CD4-positive, alpha-beta T cell (primary cell): ENCODE measurements at regions not wholly inside any gene's neighbourhood (a gene's known extent, or its start where the extent isn't known, plus 50 kb on each side); places are given as distances from the start of the nearest gene placed in this dataset.

Experiments used
- ATAC-seq: fragments of 200-7000 bp; cut with Tn5 transposase; one replicate; pipeline ENCODE4 v1.10.0; 2022; ENCODE audit warnings: mild to moderate bottlenecking; ENCODE audit not compliant: poor library complexity
- CTCF ChIA-PET: fragments of 350-600 bp; sonication (Branson Sonifier 250); formaldehyde crosslinking; loops from one replicate; lab custom pipeline; 2021; ENCODE audit warnings: antibody characterized with exemption, inconsistent platforms; lab: Charles Lee
- POLR2A ChIA-PET: fragments of 350-600 bp; sonication (Branson Sonifier 250); formaldehyde crosslinking; loops from one replicate; lab custom pipeline; 2021; ENCODE audit warnings: antibody characterized with exemption, inconsistent platforms; lab: Charles Lee
- DNase-seq, 14 experiments: peaks; one replicate each; pipeline ENCODE4 v3.0.0-alpha.2; 2013 to 2020; ENCODE audit warnings: mixed read lengths in 2 of 14
- H3K27ac ChIP-seq, 2 donors: one replicate each; pipeline versions ENCODE4 v1.5.1 to v1.7.0; 2013; ENCODE audit warnings: low read length in 2 of 2, low read depth in 1 of 2, mild to moderate bottlenecking in 1 of 2
- H3K27me3 ChIP-seq, 2 experiments: 1 replicate in 1 of 2; 2 replicates in 1 of 2; pipeline versions ENCODE4 v1.6.1 to v1.7.0; 2013; ENCODE audit warnings: low read length in 2 of 2, control low read depth in 1 of 2, mild to moderate bottlenecking in 1 of 2, moderate library complexity in 1 of 2; ENCODE audit not compliant: insufficient read depth in 2 of 2, control insufficient read depth in 1 of 2
- H3K36me3 ChIP-seq: one replicate; pipeline ENCODE4 v1.6.1; 2013; ENCODE audit warnings: low read length, control low read depth; ENCODE audit not compliant: insufficient read depth
- H3K4me1 ChIP-seq: one replicate; pipeline ENCODE4 v1.6.1; 2013; ENCODE audit warnings: low read length, control low read depth; ENCODE audit not compliant: insufficient read depth
- H3K4me3 ChIP-seq: one replicate; pipeline ENCODE4 v1.5.1; 2013; ENCODE audit warnings: mild to moderate bottlenecking, low read length, moderate library complexity
- H3K9me3 ChIP-seq, 2 experiments: 1 replicate in 1 of 2; 2 replicates in 1 of 2; pipeline versions ENCODE4 v1.6.1 to v1.7.0; 2013; ENCODE audit warnings: low read length in 2 of 2, mild to moderate bottlenecking in 2 of 2, control low read depth in 1 of 2, moderate library complexity in 1 of 2; ENCODE audit not compliant: control insufficient read depth in 1 of 2, insufficient read depth in 1 of 2
- H3K27ac Mint-ChIP-seq: one replicate; pipeline ENCODE4 v1.8.0; 2020; ENCODE audit warnings: mixed read lengths
- H3K27me3 Mint-ChIP-seq: one replicate; pipeline ENCODE4 v1.8.0; 2021; ENCODE audit warnings: mixed read lengths
- H3K36me3 Mint-ChIP-seq: one replicate; pipeline ENCODE4 v1.8.0; 2021; ENCODE audit warnings: low read depth, mixed read lengths
- H3K4me1 Mint-ChIP-seq: one replicate; pipeline ENCODE4 v1.8.0; 2021; ENCODE audit warnings: low read depth, mixed read lengths
- H3K4me3 Mint-ChIP-seq: one replicate; pipeline ENCODE4 v1.8.0; 2020; ENCODE audit warnings: mild to moderate bottlenecking, mixed read lengths
- H3K9me3 Mint-ChIP-seq: one replicate; pipeline ENCODE4 v1.8.0; 2020; ENCODE audit warnings: mixed read lengths
- CTCF ChIP-seq: fragments of 200-600 bp; IDR thresholded peaks from one replicate; pipeline ENCODE4 v1.8.0; 2022; ENCODE audit warnings: antibody characterized with exemption, mild to moderate bottlenecking
- intact Hi-C, 2 experiments: fragments of 100-400 bp; cut with DNase I in 1 of 2; cut with micrococcal nuclease in 1 of 2; formaldehyde crosslinking; loops; one replicate each; pipeline versions ENCODE4 v1.15.1 to v1.9.0; 2023 to 2025; cut with DNase I, micrococcal nuclease

GRCh38 chr1:14138687-14139086 is 438.7 kb downstream of the PRDM2 start:
- ATAC-seq (no peak), DNase-seq (no peak)
- Histone ChIP-seq H3K27ac (no peak overlapping the region), H3K9me3 (no peaks in the 10 kb centered on the region), H3K4me1 (no peaks in the 10 kb centered on the region), H3K27me3 (no peaks in the 10 kb centered on the region), H3K4me3 (no peak overlapping the region), H3K36me3 (no peaks in the 10 kb centered on the region)
- TF ChIP-seq CTCF, result no peak
- no peak overlapping the region for H3K4me3 Mint-ChIP-seq
- ChIA-PET POLR2A (no interaction called here), CTCF (no interaction called here)
- H3K9me3 Mint-ChIP-seq, result no peaks in the 10 kb centered on the region
- no peaks in the 10 kb centered on the region for H3K36me3 Mint-ChIP-seq
- H3K27ac Mint-ChIP-seq, result no peak overlapping the region
- no peaks in the 10 kb centered on the region for H3K4me1 Mint-ChIP-seq
- intact Hi-C loops, result no loop called here
- peaks cover 19% of the 10 kb centered on the region for H3K27me3 Mint-ChIP-seq

GRCh38 chr1:14140831-14141401 is 440.9 kb downstream of the PRDM2 start:
- no peak overlapping the region for H3K27ac ChIP-seq
- H3K36me3 ChIP-seq, result no peaks in the 10 kb centered on the region
- no peaks in the 10 kb centered on the region for H3K36me3 Mint-ChIP-seq
- intact Hi-C loops, result no loop called here
- no peaks in the 10 kb centered on the region for H3K27me3 ChIP-seq
- CTCF ChIA-PET, result no interaction called here
- no peak overlapping the region for H3K4me3 ChIP-seq
- DNase-seq (no peak), ATAC-seq (no peak)
- TF ChIP-seq CTCF, result no peak
- no peak overlapping the region for H3K4me3 Mint-ChIP-seq
- no peaks in the 10 kb centered on the region for H3K9me3 Mint-ChIP-seq
- H3K4me1 Mint-ChIP-seq, result no peaks in the 10 kb centered on the region
- POLR2A ChIA-PET, result no interaction called here
- no peak overlapping the region for H3K27ac Mint-ChIP-seq
- no peaks in the 10 kb centered on the region for H3K4me1 ChIP-seq
- H3K9me3 ChIP-seq, result no peaks in the 10 kb centered on the region
- H3K27me3 Mint-ChIP-seq, result peaks cover 19% of the 10 kb centered on the region

- H3K36me3 Mint-ChIP-seq, result no peaks in the 10 kb centered on the region
- DNase-seq, result no peak
- no peak for TF ChIP-seq CTCF
- CTCF ChIA-PET, result no interaction called here
- peaks cover 19% of the 10 kb centered on the region for H3K27me3 Mint-ChIP-seq
- Histone ChIP-seq H3K27ac (no peak overlapping the region), H3K9me3 (no peaks in the 10 kb centered on the region), H3K36me3 (no peaks in the 10 kb centered on the region), H3K4me3 (no peak overlapping the region), H3K27me3 (no peaks in the 10 kb centered on the region), H3K4me1 (no peaks in the 10 kb centered on the region)
- no peaks in the 10 kb centered on the region for H3K4me1 Mint-ChIP-seq
- no peak for ATAC-seq
- POLR2A ChIA-PET, result no interaction called here
- no peaks in the 10 kb centered on the region for H3K9me3 Mint-ChIP-seq
- intact Hi-C loops, result no loop called here
- no peak overlapping the region for H3K27ac Mint-ChIP-seq
- no peak overlapping the region for H3K4me3 Mint-ChIP-seq
These were observed 441.7 kb downstream of the PRDM2 start for GRCh38 chr1:14141656-14142055.
